ELF-1 (cell line): ENCODE measurements at regions not wholly inside any gene's neighbourhood (a gene's known extent, or its start where the extent isn't known, plus 50 kb on each side); places are given as distances from the start of the nearest gene placed in this dataset.

Experiments
- DNase-seq: peaks from one replicate; pipeline ENCODE4 v3.0.0-alpha.2; 2016; ENCODE audit warnings: low read depth, low spot score

DNA sequence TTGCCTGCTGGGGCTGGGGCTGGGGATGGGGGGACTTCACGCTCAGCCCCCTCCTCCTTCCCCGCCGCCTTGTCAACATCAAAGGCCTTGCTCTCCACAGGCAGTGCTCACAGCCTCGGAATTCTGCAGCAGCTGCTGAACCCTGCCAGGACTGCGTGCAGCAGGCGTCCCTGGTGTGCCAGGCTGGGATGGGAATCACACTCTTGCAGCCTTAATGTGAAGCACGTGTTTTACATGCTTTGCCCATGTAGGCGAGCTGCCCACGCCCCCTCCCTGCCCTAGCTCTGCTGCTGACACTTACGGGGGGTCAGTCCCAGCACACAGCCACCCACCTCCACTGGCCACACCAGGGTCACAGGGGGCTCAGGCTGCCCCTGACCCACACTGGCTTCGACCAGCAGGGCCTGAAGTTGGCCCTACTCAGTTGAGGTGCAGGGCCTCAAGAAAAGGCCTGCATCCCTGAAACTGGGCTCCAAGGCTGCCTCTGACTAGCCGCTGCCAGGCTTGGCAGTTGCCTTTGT, 276.2 kb upstream of the RTL1 start:
- DNase-seq: no peak

DNA sequence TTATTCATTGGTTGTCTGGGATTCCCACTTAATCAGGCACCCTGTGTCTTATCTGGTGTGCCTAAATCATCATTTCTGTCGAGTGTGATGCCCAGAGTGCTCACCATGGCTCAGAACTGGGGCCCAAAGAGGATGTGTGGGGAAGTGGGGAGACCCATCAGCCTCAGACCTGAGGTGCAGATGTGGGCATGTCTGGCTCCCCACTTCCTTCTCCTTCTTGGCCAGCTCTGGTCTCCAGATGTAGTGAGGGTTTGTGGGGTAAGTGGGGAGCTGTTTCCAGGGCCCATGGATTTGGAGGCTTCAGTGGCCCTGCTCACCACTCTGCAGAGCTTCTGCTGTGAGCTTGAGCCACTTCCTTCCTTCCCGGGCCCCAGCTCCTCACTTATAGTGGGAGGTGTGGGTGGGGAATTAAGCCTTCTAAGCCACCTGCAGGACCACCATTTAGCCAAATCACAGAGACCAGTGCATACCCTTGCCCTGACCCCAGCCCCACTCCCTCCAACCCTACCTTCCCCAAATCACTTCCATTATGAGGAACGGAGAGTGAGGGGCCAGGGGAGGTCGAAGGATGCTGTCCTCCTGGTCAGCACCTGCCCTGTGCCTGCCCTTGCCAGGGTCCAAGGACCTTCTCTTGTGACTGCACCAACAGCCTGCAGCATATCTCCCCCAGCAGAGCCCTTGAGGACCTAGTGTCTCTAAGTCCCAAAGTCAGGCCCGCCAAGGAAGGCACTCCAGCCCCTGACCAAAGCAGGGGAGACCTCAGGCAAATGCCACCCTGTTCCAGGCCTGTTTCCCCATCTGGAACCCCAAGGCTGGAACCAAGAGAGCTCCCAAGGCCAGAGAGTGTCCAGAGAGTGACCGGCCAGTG, 278.2 kb upstream of the RTL1 start:
- no peak for DNase-seq

- DNase-seq: no peak
Measured at GRCh38 chr14:101182476-101182875, 279.0 kb upstream of the RTL1 start.

GRCh38 chr14:101183376-101184103, 280.0 kb upstream of the RTL1 start:
- DNase-seq: peak; percentile 88

- DNase-seq: no peak
Measured at GRCh38 chr14:101184104-101184455, 280.6 kb upstream of the RTL1 start.

DNA sequence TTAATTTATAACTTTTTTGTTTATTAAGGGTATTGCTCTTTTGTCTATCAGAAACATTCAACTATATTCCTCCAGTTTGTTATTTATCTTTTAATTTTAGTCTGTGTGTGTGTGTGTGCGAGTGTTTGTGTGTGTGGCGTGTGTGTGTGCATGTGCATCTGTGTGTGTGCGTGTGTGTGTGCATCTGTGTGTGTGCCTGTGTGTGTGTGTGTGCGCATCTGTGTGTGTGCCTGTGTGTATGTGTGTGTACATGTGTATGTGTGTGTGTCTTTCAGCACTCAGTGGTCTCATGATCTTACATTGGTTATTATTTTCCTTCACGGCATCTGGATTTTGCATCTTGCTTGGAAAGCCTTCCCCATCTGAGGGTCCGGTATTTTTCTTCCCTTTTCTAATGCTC, 281.1 kb upstream of the RTL1 start:
- DNase-seq: no peak

- DNase-seq: no peak
Measured at GRCh38 chr14:101185073-101185835, 281.7 kb upstream of the RTL1 start.

DNA sequence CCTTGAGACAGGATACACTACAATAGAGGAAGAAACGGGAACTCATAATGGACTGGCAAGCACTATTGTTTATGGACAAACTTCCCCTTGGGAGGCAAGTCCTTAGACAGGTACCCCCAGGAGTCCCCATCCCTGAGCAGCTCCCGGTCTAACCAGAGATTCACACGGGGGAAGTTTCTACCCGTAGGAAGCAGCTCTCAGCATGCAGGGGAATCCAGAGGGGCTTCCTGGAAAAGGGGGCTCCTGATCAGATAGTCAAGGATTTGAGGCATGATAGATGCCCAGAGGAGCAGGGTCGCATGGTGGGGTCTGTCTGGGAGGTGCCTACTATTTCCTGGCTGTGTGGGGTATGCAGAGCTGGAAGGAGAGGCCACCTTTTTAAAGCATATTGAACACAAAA, 282.4 kb upstream of the RTL1 start:
- DNase-seq: no peak

DNA sequence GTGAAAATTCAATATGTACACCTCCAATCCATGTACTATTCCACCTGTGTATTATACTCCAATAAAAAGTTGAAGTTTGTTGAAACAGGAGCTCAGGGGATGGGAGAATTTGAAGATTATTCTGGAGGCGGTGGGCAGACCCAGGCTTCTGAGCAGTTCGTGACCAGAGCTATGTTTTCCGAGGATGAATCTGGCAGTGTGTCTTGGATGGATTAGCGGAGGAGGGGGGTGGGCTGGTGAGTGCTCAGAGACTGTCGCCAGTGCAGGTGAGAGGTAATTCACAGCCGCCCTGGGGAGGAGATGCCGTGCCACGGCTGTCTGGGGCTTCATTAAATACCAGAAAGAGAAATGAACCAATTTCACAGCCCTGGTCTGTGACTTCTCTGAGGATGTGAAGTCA, 283.0 kb upstream of the RTL1 start:
- no peak for DNase-seq

DNA sequence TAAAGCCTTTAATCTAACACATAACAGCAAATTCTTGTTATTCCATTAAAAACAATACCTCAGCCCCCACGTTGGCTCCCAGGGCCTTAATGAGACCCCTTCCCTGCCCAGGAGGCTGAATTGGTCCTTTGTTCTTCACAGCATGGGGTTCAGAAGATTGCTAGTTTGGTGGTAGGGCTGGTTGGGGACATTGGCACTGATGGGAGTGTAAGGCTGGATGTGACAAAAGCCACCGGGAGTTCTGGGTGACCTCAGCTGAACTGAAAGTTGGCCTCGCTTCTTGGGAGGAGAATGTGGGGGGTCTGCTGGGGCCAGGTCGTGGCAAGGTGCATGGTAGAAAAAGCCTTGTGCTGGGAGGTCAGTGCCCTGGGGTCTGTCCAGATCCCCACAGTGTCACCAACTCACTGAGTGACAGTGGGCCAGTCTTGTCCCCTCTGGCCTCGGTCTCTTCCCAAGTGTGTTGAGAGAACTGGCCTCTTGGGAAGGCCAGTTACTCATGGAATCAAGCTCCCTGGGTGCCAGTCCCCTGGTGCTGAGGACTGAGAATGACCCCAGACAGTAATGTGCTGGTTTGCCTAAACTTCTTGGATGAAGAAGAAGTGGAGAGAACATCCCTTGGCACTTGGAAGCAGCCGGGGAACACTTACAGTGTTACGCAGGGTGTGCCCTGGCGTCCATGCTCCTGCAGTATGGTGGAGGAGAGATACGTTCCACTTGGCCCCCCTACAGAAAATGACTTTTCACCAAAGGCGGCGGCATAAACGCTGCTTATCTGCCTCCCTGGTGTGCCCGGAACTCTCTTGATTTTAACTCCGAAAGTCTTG, 283.7 kb upstream of the RTL1 start:
- DNase-seq: no peak

GRCh38 chr14:101187816-101188570, 284.5 kb upstream of the RTL1 start:
- DNase-seq: no peak

DNA sequence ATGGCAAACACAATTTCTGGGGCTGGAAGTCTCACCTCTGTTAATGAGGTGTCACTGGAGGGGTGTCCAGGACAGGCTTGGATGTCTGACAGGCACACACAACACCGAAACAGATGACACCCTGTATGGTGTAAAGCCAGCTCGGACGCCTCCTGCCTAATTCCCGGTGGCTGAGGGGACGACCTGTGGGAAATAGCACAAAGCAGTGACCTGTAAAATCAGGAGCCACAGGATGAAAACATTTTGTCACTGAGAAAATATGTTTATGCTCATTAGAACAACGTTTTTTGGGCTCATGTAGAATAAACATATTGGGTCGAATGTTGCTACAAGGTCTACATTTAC, 285.0 kb upstream of the RTL1 start:
- no peak for DNase-seq

DNA sequence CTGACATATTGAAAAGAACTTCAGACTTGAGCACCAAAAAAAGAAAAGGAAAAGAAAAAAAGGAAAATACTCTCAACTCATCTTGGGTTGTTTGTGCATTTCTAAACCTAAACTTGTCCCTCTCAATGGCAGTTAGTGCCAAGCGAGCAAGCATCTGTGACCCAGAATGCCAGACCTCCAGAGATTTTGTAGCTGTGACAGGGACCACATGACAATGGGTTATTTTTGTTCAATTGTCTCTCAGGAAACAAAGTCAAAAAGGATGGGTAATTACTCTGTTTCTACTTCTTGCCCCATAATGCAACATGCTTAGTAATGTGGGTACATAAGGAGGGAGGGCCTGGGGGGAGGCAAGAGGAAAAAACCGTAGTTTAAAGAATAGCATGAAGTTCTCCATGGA, 285.7 kb upstream of the RTL1 start:
- no peak for DNase-seq

GRCh38 chr14:101189962-101190560, 286.5 kb upstream of the RTL1 start:
- DNase-seq: no peak

DNA sequence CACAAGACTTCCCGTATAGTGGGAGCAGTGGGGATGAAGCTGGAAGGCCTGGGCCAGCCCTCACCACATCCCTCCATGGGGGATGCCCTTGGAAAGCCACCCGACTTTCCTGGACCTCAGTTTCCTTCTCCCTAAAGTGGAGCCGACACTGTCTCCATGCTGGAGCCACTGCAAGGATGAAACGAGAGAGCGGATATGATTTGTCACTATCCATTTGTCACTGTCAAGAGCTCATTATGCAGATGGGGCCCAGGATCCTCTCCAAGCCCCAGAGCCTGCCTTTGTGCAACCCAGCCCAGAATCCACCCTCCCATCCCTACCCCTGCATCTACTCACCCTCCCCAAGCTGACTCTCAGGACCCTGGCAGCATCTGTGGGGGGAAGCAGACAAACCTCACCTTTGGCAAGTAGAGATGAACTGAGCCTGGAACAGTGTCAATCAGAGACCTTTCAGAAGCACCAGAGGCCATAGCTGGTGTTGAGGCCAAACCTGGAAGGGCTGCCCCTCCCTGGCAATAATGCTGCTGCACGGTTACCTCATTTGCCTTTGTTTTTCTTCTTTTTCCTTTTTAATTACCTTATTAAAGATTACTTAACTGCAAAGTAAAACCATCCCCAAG, 287.7 kb upstream of the RTL1 start:
- no peak for DNase-seq

DNA sequence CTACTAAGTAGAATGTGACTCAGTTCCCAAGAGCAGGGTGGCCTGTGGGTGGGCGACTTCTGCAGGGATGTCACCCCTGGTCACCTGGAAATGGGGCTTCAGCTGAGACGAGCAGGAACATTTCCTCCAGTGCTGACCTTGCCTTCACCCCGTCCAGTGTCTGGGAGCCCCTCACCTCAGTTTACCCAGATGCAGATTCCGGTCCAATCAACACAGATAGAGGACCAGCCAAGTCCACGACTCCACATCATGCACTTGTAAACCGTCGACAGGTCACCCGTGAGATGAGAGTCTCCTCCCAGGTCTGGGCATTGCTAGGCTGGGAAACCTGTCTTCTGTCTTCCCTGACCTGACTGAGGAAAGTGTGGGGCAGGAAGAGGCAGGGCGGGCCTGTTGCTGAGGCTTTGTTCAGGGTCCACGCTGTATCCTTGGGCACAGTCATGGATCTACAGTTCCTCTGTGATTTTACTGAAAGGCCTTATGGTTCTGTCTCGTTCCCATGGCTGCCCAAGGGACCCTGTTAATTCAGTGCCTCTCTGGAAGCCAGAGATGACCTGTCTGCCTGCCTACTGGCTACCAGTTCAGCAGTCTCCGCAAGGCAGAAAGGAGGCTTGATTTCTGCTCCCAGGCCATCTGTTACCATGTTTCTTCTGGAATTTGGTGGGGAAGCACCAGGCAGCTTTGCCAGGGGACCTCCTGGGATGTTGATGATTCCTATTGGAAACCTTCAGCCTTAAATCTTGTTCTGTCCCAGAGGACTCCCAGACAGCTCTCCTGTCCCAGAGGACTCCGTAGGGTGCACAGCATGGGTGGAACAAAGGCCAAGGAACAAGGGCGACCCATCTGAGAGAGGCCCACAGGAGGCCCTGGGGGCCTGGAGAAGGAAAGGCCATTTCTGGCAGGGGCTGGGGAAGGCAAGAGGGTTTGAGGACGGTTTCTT, 288.5 kb upstream of the RTL1 start:
- no peak for DNase-seq

DNA sequence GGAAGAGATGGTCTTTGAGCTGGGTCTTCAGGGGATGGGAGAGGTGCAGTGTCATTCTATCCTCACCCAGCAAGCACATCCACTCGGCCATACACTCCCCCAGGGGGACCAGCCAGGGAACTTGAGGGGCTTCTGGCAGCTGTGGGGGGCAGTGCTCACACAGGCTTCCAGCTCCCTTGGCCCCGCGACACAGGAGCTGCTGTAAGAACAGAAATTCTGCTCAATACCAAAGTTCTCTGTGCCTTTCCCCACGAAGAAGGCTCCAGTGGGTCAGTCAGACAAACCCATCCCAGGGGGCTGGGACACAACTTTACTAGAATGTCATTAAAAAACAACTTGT, 289.1 kb upstream of the RTL1 start:
- no peak for DNase-seq

- DNase-seq: no peak
Measured at GRCh38 chr14:101193106-101193844, 289.8 kb upstream of the RTL1 start.
